ENCODE measurements at regions not wholly inside any gene's neighbourhood (a gene's known extent, or its start where the extent isn't known, plus 50 kb on each side); places are given as distances from the start of the nearest gene placed in this dataset.

GRCh38 chr4:184893801-184894571, 68.2 kb upstream of the ACSL1 start:
- SMC1A ChIA-PET (ENCODE audit: uncharacterized antibody, unreplicated experiment), result interaction anchor here (0.8 to 2.2 kb wide), 4 partner anchors 10 to 73 kb away, joined by 3 to 12 read pairs (median 3); no protein-coding TSS in a partner anchor
- POLR2A ChIA-PET, result no interaction called here
- no peak for FAIRE-seq
- H3K9me3 ChIP-seq (replicated peaks; ENCODE audit: control insufficient read depth, insufficient read depth, low read length), result no peaks in the 10 kb centered on the region
- H4K20me1 ChIP-seq (ENCODE audit: control insufficient read depth, insufficient read depth), result no peaks in the 10 kb centered on the region
- 74% methylated on average over 10 of the region's 10 CpGs for WGBS (ENCODE audit: insufficient coverage, insufficient replicate concordance, low lambda C conversion rate, missing lambda C conversion rate)
- H3K9ac ChIP-seq (ENCODE audit: control insufficient read depth, insufficient read depth, low read length), result no peak overlapping the region
- H3K4me3 ChIP-seq, result no peak overlapping the region
- no peaks in the 10 kb centered on the region for H3K27me3 ChIP-seq (replicated peaks in 1 of 2; ENCODE audit: control insufficient read depth in 2 of 2, insufficient read depth in 2 of 2, low read length in 1 of 2)
- peaks cover 17% of the 10 kb centered on the region for H3K4me1 ChIP-seq (ENCODE audit: control insufficient read depth, insufficient read depth, low read length)
- no peak for DNase-seq (ENCODE audit: low read depth, low spot score)
- no peak overlapping the region for H3K4me2 ChIP-seq (ENCODE audit: control insufficient read depth, insufficient read depth)
- in situ Hi-C loops (cut with MboI) (no loop called here), intact Hi-C loops (cut with micrococcal nuclease; ENCODE audit: unreplicated experiment) (no loop called here)
- no peak overlapping the region for H3K27ac ChIP-seq (ENCODE audit: control insufficient read depth, insufficient read depth)
- H2AFZ ChIP-seq (ENCODE audit: control insufficient read depth, low read depth, low read length), result no peak overlapping the region
- RAD21 ChIA-PET (ENCODE audit: unreplicated experiment), result interaction anchor here (1.7 kb wide), 1 partner anchor 10 kb away, joined by 3 read pairs; no protein-coding TSS in a partner anchor
- H3K36me3 ChIP-seq (ENCODE audit: control insufficient read depth in 2 of 2, insufficient read depth in 2 of 2, low read length in 1 of 2), result no peaks in the 10 kb centered on the region
- H3K79me2 ChIP-seq (ENCODE audit: control insufficient read depth, insufficient read depth, low read length), result no peaks in the 10 kb centered on the region
- no peak for ATAC-seq
- TF ChIP-seq RUNX3 (IDR thresholded peaks at IDR 0.05; ENCODE audit: low read length) (no peak), TCF7 (IDR thresholded peaks at IDR 0.05; ENCODE audit: borderline replicate concordance) (no peak)
- BruUV-seq (replicated peaks), result no TSS peak
- CTCF ChIA-PET, result interaction anchor here (1.6 kb wide), 1 partner anchor 111 kb away, joined by 3 read pairs; no protein-coding TSS in a partner anchor

GRCh38 chr4:184895012-184895695, 69.4 kb upstream of the ACSL1 start:
- H3K4me2 ChIP-seq (ENCODE audit: control insufficient read depth, insufficient read depth), result no peak overlapping the region
- TF ChIP-seq RFX5 (IDR thresholded peaks at IDR 0.05; ENCODE audit: low read depth, low read length) (no peak), MEF2A (IDR thresholded peaks at IDR 0.05; ENCODE audit: insufficient read depth, low read depth, low read length) (no peak), MTA3 (IDR thresholded peaks at IDR 0.05; ENCODE audit: borderline replicate concordance, low read length) (no peak), USF1 (IDR thresholded peaks at IDR 0.05; ENCODE audit: borderline replicate concordance, extremely low read length, insufficient read depth, low read depth, low read length) (no peak), NBN (IDR thresholded peaks at IDR 0.05) (no peak), CEBPB (IDR thresholded peaks at IDR 0.05; ENCODE audit: borderline replicate concordance in 1 of 2, low read depth in 2 of 2, low read length in 2 of 2) (no peak), ZBED1 (IDR thresholded peaks at IDR 0.05; ENCODE audit: borderline replicate concordance) (no peak), ZNF207 (IDR thresholded peaks at IDR 0.05; ENCODE audit: borderline replicate concordance) (no peak)
- TF ChIP-seq, protein P1, sequence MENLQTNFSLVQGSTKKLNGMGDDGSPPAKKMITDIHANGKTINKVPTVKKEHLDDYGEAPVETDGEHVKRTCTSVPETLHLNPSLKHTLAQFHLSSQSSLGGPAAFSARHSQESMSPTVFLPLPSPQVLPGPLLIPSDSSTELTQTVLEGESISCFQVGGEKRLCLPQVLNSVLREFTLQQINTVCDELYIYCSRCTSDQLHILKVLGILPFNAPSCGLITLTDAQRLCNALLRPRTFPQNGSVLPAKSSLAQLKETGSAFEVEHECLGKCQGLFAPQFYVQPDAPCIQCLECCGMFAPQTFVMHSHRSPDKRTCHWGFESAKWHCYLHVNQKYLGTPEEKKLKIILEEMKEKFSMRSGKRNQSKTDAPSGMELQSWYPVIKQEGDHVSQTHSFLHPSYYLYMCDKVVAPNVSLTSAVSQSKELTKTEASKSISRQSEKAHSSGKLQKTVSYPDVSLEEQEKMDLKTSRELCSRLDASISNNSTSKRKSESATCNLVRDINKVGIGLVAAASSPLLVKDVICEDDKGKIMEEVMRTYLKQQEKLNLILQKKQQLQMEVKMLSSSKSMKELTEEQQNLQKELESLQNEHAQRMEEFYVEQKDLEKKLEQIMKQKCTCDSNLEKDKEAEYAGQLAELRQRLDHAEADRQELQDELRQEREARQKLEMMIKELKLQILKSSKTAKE (IDR thresholded peaks at IDR 0.05; ENCODE audit: low read depth, poor library complexity, severe bottlenecking), result no peak

More at GRCh38 chr4:184895012-184895695, 69.4 kb upstream of the ACSL1 start:
- Histone ChIP-seq H3K9me3 (replicated peaks; ENCODE audit: control insufficient read depth, insufficient read depth, low read length) (no peaks in the 10 kb centered on the region), H3K36me3 (ENCODE audit: control insufficient read depth in 2 of 2, insufficient read depth in 2 of 2, low read length in 1 of 2) (no peaks in the 10 kb centered on the region), H2AFZ (ENCODE audit: control insufficient read depth, low read depth, low read length) (no peak overlapping the region), H3K79me2 (ENCODE audit: control insufficient read depth, insufficient read depth, low read length) (no peaks in the 10 kb centered on the region), H3K9ac (ENCODE audit: control insufficient read depth, insufficient read depth, low read length) (no peak overlapping the region), H3K27ac (ENCODE audit: control insufficient read depth, insufficient read depth) (no peak overlapping the region), H3K4me3 (no peak overlapping the region), H4K20me1 (ENCODE audit: control insufficient read depth, insufficient read depth) (no peaks in the 10 kb centered on the region), H3K27me3 (replicated peaks in 1 of 2; ENCODE audit: control insufficient read depth in 2 of 2, insufficient read depth in 2 of 2, low read length in 1 of 2) (no peaks in the 10 kb centered on the region), H3K4me1 (ENCODE audit: control insufficient read depth, insufficient read depth, low read length) (peaks cover 16% of the 10 kb centered on the region)
- FAIRE-seq (no peak), ATAC-seq (no peak), DNase-seq (ENCODE audit: low read depth, low spot score) (no peak)
- ChIA-PET POLR2A (no interaction called here), CTCF (no interaction called here), SMC1A (ENCODE audit: uncharacterized antibody, unreplicated experiment) (interaction anchor here (0.9 kb wide), 1 partner anchor 62 kb away, joined by 3 read pairs; no protein-coding TSS in a partner anchor), RAD21 (ENCODE audit: unreplicated experiment) (no interaction called here)
- no TSS peak for BruUV-seq (replicated peaks)
- 54% methylated on average over 7 of the region's 7 CpGs for WGBS (ENCODE audit: insufficient coverage, insufficient replicate concordance, low lambda C conversion rate, missing lambda C conversion rate)
- intact Hi-C loops (cut with micrococcal nuclease; ENCODE audit: unreplicated experiment) (no loop called here), in situ Hi-C loops (cut with MboI) (no loop called here)
